HG02763 (cell line): ENCODE measurements at regions not wholly inside any gene's neighbourhood (a gene's known extent, or its start where the extent isn't known, plus 50 kb on each side); places are given as distances from the start of the nearest gene placed in this dataset.

Experiments
- ATAC-seq: cut with Tn5 transposase; IDR thresholded peaks from one replicate; pipeline ENCODE4 v1.9.1; 2021; ENCODE audit warnings: mild to moderate bottlenecking, moderate library complexity; ENCODE audit not compliant: unreplicated experiment

- no peak for ATAC-seq
Measured at GRCh38 chr13:99620806-99621205, 119.5 kb downstream of the TM9SF2 start.

- no peak for ATAC-seq
Measured at GRCh38 chr13:99619207-99619606, 117.9 kb downstream of the TM9SF2 start.

GRCh38 chr13:99617474-99618255 is 116.4 kb downstream of the TM9SF2 start:
- ATAC-seq: no peak

- no peak for ATAC-seq
Measured at GRCh38 chr13:99614465-99614885, 113.2 kb downstream of the TM9SF2 start.
